Amygdala (tissue), 56 donors: ENCODE measurements at regions not wholly inside any gene's neighbourhood (a gene's known extent, or its start where the extent isn't known, plus 50 kb on each side); places are given as distances from the start of the nearest gene placed in this dataset.
A peak's percentile ranks its signal among the peaks of the same experiment; 100 is the strongest.

Source experiments
- DNase-seq, 56 donors: peaks; one replicate each; lab custom pipeline; 2025; lab: John Stamatoyannopoulos, UW

DNA sequence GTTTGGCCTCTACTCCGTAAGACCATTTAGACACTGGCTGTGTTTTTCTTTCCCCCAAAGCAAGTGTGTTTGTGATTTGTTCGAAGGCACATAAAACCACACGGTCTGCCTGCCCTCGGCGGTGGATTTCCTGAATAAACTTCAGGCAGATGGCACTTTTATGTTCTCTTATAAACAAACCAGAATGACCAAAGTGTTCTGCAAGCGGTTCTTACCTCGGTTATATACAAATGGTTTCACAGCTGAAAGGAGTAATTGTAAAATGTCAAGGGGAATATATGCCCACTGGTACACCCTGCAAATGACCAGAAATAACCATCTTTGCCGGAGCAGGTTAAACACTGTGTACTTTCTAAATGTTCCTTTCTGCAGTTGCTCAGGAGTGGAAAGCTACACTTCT, 1475.8 kb upstream of the TMEM132C start:
- no peak for DNase-seq

DNA sequence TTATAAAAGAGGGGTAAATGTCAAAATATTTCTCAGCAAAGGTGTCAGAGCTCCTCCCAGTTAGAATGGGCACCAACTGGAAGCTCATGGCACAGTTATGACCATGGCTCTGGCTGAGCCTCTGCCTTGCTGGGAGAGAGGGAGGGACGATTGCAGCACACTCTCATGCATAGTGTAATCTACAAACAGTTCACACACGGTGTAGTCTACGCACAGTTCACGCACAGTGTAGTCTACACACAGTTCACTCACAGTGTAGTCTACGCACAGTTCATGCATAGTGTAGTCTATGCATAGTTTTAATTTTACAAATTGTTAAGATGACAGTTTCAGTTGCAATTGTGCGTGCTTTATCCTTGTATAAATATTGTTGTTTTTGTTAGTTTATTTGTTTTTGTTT, 1474.6 kb upstream of the TMEM132C start:
- DNase-seq, result no peak

DNA sequence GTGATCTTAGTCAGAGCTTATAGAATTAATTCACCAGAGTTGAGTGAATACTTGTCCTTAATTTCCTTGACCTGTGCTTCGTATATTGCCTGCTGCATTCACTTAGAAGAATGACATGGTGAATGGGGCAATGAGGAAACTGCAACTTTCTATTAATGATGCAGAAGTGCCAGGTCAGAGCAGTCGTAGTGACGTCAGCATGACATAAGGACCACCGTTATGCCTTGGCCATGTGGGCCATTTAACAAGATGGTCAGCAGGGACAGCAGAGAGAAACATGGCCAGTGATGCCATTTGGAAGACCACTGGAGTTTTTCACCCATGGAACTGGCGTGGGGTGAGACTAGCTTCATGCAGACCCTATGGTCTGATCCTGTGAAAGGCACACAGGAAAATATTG, 1469.4 kb upstream of the TMEM132C start:
- DNase-seq, result no peak

DNA sequence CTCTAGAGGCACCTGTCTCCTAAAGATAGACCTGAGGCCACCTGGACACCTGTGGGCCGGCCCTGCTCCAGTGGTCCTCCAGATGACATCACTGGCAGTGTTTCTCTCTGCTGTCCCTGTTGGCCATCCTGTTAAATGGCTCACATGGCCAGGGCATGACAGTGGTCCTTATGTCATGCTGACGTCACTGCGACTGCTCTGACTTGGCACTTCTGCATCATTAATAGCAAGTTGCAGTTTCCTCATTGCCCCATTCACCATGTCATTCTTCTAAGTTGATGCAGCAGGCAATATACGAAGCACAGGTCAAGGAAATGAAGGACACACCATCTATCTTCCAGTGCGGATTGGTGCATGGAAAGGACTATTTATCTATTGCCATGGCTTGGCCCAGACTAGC, 1468.5 kb upstream of the TMEM132C start:
- no peak for DNase-seq

DNA sequence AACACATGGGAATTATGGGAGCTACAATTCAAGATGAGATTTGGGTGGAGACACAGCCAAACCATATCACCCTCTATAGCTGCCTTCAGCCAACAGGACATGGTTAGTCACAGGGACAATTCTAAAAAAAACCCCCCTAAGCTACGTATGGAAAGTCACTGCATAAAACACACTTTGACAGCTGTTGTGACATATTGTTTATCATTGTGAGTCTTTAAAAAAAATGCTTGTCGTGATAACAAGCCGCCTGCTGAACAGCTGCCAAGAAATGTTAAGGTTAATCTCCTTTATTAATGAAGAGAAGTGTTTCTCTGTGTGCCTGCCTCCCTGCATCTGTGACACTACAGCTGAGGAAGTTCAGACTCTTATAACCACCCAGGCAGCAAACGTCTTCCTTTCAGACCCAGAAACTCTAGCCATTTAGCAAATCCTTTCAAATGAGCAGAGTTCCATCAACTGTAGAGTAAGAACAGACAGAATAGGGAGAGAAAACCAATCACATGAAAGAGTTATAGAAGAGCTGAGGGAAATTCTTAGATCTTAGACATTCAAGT, 1459.6 kb upstream of the TMEM132C start:
- DNase-seq, result no peak

DNA sequence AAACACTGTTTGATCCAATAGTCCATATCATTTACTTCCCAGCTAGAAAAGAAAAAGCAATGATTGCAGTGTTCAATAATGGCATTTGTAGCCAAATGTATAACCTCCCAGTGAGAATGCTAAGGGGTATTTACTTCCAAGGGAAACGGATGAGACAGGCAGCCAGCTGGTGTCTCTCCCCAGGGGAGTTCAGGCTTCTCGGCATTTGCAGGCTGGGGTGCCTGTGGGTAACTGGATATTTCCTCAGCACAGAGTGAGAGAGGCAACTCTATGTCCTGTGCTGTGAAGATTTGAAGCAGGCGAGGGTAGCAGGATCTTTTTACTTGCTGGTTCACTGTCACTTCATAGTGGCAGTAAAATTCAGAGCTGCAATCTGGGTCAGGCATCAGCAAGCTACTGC, 1455.6 kb upstream of the TMEM132C start:
- DNase-seq, result no peak

DNA sequence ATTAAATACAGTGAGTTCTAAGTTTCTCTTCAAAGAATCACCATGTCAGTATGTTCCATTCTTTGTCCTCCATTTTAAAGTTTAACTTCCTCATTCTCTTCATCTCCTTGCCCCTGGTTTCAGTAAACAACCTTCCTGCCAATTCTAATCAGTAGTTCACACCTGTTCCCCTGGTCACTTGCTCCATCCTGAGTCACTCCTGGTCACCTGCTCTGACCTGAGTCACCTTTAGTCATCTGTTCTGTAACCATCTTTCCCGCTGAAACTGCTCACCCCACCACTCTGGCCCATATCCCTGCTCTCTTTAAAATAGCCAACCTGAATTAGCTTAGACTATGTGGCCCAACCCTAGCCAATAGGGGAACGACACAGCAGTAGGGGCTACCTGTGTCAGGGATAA, 1447.4 kb upstream of the TMEM132C start:
- no peak for DNase-seq

DNA sequence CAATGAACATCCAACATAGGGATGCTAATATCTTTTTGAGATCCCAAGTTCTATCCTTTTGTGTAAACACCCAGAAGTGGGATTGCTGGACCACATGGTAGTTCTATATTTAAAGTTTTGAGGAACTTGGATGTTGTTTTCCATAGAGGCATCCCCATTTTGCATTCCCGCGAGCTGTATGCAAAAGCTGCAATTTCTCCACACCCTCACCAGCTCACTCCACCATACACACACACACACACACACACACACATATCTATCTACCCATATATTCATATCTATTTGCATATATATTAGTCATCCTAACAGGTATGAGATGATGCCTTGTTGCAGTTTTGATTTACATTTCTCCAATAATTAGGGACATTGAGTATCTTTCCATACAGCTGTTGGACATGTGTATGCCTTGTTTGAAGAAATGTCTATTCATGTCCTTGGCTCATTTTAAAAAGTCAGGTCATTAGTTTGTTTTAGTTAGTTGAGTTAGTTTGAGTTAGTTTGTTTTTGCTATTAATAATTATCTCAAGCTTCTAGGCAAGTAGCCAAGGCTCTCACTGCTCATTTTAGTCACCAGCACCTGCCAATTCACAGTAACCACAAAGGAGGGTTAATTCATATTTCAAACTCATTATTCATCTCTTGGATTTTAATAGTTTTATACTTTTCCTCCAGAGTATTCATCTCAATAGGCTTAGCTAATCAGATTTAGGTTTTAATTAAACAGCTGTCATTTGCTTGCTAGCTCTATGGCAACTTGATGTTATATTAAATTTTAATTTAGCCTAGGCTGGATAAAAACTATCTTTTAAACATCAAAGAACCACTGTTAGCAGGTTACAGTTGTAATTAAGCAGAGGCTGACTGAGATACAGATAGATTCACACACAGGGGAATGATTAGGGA, 1435.9 kb upstream of the TMEM132C start:
- DNase-seq, result no peak

DNA sequence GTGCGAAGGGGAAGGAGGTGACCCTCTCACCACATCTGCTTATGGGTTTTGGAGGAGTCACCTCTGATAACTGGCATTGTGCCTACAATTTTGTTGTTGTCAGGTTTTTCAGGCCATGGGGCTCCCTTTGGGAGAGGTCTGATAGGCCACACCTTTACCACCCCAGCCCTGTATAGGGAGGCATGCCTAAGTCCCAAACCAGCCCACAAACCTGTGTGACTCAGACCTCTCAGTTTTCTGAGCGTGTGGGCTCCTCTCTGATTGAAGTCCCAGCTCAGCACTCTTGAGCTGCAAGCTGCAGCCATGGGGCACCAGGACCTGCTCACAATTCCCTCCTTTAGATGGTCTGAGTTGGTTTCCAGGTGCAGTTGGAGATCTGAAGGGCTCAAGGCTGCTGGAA, 1429.3 kb upstream of the TMEM132C start:
- no peak for DNase-seq

DNA sequence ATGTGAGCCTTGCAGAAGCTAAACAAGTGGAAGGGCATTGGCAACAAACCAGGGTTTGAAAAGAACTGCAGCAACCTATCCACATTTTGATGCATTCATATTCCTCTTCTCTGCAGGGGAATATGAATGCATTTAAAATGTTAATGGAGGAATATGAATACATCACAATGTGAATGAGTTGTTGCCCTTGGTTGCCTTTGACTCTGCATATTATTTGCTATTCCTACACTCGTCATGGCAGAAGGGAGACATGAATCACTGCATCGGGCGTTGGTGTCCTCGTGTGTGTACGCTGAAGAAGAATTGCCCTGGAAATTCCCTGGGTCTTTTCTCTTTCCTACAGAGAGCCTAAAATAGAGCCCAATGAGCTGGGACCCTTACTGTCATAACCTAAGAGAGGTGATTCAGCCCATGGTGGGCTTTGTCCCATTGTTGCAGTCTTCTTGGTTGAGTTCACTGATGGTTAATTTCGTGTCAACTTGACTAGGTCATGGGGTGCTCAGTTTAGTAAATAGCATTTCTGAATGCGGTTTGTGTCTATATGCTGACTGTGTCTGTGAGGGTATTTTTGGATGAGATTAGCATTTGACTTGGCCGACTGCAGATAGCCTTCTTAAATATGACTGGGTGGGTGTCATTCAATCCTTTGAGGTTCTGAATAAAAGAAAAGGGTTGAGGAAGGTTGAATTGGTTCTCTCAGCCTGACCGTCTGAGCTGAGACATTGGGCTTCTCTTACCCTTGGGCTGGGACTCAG, 1422.9 kb upstream of the TMEM132C start:
- DNase-seq, result no peak

DNA sequence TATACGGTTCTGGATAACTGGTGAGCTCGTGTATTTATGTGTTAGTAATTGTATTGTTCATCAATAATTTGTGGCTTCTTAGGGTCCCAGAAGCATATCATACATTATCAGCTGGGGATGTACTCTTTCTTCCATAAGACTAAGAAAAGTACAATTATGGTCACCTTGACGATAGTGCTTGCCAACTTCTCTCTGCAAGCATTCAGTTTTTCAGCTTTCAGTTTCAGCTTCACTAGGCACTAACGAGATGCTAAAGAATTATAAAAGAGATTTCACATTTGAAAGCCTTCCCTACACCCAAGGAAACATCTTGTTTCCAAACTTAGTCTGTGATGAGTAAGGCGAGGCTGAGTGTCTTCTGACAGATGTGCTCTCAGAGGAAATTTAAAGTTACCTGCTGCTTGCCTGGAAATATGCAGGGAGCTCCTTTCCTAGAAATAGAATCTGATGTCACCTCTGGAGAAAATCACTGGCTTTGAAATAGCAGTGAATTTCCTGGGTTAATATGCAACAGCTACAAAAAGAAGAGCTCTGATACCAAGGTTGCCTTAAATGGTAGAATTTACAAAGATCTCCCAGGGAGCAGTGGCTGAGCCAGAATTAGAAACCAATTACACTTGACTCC, 1419.9 kb upstream of the TMEM132C start:
- peak in 1 of 56 donors; percentile 6 for DNase-seq

DNA sequence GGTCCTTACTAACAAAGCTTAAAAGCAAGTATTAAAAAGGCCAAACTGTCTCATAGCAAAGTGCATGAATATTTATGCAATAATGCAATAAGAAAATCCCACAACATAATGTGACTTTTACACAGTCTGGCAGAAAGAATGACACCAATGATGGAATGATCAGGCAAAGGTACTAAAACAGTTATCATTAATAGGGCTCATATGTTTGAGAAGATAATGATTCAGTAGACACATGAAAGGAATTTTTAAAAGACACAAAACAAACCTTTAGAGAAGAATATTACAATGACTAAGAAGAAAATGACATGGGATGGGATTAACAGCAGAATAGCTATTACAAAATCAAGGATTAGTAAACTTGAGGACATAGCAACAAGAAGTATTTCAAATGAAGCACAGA, 1411.2 kb upstream of the TMEM132C start:
- DNase-seq, result no peak

DNA sequence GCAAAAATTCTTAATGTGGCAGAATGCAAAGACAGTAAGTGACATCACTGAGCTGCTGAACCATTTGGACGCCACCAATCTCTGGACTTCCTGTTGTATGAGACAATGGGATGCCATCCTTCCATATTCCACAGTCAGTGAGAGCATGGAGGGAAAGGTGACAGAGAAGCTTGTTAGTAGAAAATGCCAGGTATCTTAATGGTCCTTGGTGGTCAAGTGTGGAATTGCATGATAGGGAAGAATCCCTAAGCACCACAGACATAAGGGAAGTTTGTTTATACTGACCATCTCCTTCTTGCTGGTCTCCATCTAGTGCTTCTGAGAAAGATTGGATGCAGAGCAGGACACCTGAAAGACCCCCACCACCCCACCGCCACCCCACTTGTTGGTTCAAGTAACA, 1410.0 kb upstream of the TMEM132C start:
- DNase-seq, result no peak

DNA sequence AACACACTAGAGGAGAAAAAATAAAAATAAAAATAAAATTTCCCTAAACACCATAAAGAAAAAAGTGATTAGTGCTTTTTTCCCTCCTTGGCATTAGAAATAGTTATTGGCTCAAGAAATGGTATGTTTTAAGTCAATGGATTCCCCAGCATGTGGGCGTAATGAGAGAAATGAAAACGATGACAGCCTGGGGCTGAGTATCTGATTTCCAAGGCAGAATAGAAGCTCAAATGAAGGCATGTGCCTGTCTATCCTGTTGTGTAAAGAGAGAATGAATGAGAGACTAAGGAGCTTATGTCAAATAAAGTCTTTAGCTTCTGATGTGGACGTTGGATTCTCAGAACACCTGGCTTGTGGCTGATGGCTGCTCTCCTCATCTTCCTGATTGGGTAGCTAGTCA, 1408.4 kb upstream of the TMEM132C start:
- no peak for DNase-seq

DNA sequence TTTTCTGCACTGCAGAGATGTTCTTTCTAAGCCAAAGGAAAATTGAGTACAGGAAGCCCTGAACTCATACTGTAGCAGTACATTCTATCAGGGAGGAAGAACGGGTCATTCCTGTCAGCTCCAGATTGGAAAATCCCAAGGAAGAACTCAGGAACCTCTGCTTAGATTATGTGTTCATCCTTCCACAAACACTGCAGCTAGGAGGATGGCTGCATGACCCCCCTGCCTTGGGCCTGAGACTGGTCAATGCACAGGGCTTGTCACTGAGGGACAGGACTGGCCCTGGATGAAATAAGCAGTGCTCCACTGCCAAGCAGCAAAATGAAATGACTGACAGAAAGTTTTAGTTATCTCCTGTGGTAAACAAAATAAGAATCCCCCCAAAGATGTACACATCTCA, 1406.8 kb upstream of the TMEM132C start:
- no peak for DNase-seq

DNA sequence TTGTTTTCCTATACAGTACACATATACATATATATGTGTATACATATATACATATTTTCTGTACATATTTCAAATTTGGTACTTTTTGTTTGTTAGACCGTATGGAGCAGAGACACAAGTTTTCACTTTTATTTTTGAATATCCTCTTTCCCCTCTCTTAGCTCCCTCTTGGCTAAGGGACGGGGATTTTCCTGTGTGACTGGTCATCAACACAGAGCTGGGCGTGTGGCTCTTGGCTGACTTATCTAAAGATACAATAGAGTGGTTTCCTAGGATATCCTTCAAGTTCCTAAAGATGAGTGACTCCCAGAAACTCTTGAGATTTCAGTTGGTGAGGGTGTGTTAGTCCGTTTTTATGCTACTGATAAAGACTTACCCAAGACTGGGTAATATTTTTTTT, 1404.5 kb upstream of the TMEM132C start:
- DNase-seq, result no peak

DNA sequence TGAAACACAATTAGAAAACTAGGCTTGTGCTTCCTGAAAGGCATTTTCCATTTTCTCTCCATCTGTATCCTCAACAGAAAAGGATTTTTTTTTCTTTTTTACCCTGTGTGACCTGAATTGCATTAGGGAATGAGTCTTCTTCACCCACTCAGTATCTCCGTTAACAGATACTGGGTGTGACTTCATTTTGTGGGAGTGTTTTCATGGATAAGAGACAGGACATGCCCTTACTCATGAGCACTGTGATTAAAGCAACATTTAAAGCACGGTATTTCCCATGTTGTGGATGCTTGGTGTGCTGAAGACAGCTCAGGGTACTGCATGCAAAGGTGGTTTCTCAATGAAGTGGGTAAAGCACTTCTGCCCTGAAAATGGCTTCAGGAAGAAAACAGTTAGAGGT, 1397.3 kb upstream of the TMEM132C start:
- no peak for DNase-seq

DNA sequence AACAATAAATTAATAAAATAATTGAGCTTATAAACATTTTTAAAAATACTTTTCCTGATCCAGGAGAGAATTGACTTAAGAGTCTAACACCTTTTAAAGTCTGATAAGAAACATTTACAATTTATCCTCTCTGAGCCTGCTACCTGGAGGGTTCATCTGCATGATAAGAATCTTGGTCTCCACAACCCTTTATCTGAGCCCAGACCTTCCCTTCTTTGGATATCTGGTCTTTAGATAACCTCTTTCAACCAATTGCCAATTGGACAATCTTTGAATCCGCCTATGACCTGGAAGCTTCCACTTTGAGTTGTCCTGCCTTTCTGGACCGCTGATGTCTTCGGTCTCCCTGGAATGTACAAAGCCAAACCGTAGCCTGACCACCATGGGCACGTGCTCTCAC, 1393.3 kb upstream of the TMEM132C start:
- no peak for DNase-seq

DNA sequence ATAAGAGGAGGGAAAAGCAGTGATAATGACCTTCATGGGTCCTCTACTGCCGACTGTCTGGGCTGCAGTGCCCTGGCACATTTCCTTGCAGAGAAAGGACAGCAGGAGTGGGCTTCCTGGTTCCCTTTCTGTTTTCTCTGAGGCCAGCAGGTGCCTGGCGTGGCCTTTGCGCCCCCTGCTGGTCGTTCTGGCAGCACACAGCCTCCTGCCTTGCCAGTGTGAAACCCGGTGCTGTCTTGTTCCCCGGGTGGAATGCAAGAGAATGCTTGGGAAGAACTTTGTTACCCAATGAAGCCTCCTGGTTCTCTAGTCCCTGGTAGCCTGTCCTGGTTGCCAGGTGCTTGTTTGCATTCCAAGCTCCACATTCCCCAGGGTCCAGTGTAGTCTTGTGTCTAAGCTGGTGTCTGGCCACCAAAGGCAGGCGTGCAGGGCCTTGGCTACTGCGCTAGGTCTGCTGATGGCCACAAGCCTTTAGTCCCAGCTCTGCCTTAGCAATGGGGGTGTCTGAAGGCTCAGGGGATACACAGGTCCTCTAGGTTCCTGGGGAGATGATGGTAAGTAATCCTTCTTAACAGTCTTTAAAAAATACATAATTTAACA, 1392.4 kb upstream of the TMEM132C start:
- peak in 50 of 56 donors; percentile 2 to 79 (median 37) for DNase-seq

DNA sequence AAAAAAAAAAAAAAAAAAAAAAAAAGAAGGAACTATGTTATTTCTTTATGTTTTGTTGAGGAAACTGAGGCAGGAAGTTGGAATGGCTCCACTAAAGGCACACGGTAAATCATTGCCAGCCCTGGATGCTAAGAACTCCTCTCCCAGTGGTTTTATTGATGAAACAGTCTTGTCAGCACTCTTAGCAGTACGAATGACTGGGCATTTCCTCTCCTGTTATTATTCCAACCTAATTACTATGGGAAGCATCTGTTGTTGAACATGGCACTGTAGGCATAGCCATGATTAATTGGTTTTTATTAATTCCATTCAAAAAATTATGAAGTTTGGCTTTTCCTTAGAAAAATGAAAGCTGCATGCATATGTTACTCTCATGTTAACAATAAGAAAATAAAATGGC, 1387.1 kb upstream of the TMEM132C start:
- no peak for DNase-seq

DNA sequence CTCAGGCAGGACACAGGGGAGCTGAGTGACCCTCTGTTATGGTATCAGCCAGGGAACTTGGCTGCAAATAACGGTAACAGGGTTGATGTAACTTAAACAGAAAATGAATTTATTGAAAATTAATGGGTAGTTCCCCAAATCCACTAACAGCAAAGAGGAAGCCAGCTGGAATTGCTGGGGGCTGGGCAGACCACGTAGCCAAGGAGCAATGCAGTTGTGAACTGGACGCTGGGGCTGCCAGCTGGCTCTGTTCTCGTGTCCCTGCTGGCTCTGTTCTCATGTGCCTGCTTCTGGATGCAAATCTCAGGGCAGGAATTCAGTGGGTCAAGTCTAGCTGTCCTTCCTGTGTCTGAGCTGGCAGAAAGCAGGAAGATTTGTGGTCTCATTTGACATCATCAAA, 1383.3 kb upstream of the TMEM132C start:
- DNase-seq, result peak in 2 of 56 donors; percentile 1 to 3
